Panc1 (cell line): ENCODE measurements at regions not wholly inside any gene's neighbourhood (a gene's known extent, or its start where the extent isn't known, plus 50 kb on each side); places are given as distances from the start of the nearest gene placed in this dataset.

Experiments
- POLR2AphosphoS5 ChIP-seq: IDR thresholded peaks from 2 replicates; pipeline ENCODE4 v1.6.1; 2012; ENCODE audit warnings: mild to moderate bottlenecking, low read depth, low read length, moderate library complexity
- SIN3A ChIP-seq: IDR thresholded peaks from 2 replicates; pipeline ENCODE4 v1.6.1; 2012; ENCODE audit warnings: low read depth, mild to moderate bottlenecking, low read length, moderate library complexity, borderline replicate concordance; ENCODE audit not compliant: insufficient read depth
- TCF7L2 ChIP-seq: IDR thresholded peaks from 2 replicates; pipeline ENCODE4 v1.6.1; 2011; ENCODE audit warnings: mild to moderate bottlenecking, low read depth, low read length, inconsistent platforms
- TF ChIP-seq, protein P1 (sequence below): fragments of 450-650 bp; IDR thresholded peaks from 2 replicates; pipeline ENCODE4 v1.5.1; 2017; ENCODE audit warnings: mild to moderate bottlenecking
- TF ChIP-seq, protein P2 (sequence below), 2 experiments: IDR thresholded peaks; 2 replicates each; pipeline ENCODE4 v1.6.1; 2011 to 2012; ENCODE audit warnings: low read depth in 2 of 2, control low read depth in 1 of 2, low read length in 1 of 2, mild to moderate bottlenecking in 1 of 2, moderate library complexity in 1 of 2; ENCODE audit not compliant: insufficient read depth in 1 of 2

DNA sequence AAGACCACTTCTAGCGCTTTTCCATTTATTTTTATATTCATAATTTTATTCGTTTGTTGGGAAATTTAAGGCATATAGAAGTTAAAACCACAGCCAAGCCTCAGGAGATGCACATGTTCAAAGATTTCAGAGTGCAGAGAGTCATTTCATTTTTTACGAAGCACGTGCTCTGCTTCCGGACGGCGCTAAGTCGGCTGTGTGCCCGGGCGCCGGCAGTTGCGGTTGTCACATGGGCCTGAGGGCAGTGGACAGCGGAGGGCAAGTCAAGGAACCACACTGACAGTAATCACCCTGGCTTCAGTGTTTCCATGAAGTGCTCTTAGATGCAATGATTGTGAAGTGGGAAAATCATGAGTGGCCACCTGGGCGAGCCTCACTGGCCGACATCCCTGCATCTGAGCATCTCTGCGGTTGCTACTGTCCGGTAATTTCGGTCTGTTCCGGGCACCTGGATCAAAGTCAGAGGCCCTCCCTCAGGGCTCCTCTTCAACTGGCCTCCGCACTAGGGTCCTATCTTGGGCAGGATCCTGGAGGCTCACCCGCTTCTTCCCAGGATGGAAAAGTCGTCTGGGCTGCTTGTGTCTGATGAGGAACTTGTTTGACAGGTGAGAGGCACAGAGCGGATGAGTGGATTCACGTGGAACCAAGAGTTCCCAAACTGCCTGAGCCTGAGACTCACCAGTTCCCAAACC, 90.8 kb downstream of the DACT2 start:
- TF ChIP-seq SIN3A: no peak
- TF ChIP-seq POLR2AphosphoS5: no peak
- no peak for TF ChIP-seq TCF7L2
- TF ChIP-seq, protein P1, sequence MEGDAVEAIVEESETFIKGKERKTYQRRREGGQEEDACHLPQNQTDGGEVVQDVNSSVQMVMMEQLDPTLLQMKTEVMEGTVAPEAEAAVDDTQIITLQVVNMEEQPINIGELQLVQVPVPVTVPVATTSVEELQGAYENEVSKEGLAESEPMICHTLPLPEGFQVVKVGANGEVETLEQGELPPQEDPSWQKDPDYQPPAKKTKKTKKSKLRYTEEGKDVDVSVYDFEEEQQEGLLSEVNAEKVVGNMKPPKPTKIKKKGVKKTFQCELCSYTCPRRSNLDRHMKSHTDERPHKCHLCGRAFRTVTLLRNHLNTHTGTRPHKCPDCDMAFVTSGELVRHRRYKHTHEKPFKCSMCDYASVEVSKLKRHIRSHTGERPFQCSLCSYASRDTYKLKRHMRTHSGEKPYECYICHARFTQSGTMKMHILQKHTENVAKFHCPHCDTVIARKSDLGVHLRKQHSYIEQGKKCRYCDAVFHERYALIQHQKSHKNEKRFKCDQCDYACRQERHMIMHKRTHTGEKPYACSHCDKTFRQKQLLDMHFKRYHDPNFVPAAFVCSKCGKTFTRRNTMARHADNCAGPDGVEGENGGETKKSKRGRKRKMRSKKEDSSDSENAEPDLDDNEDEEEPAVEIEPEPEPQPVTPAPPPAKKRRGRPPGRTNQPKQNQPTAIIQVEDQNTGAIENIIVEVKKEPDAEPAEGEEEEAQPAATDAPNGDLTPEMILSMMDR: no peak
- TF ChIP-seq, protein P2, sequence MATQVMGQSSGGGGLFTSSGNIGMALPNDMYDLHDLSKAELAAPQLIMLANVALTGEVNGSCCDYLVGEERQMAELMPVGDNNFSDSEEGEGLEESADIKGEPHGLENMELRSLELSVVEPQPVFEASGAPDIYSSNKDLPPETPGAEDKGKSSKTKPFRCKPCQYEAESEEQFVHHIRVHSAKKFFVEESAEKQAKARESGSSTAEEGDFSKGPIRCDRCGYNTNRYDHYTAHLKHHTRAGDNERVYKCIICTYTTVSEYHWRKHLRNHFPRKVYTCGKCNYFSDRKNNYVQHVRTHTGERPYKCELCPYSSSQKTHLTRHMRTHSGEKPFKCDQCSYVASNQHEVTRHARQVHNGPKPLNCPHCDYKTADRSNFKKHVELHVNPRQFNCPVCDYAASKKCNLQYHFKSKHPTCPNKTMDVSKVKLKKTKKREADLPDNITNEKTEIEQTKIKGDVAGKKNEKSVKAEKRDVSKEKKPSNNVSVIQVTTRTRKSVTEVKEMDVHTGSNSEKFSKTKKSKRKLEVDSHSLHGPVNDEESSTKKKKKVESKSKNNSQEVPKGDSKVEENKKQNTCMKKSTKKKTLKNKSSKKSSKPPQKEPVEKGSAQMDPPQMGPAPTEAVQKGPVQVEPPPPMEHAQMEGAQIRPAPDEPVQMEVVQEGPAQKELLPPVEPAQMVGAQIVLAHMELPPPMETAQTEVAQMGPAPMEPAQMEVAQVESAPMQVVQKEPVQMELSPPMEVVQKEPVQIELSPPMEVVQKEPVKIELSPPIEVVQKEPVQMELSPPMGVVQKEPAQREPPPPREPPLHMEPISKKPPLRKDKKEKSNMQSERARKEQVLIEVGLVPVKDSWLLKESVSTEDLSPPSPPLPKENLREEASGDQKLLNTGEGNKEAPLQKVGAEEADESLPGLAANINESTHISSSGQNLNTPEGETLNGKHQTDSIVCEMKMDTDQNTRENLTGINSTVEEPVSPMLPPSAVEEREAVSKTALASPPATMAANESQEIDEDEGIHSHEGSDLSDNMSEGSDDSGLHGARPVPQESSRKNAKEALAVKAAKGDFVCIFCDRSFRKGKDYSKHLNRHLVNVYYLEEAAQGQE (IDR thresholded peaks at IDR 0.05; ENCODE audit: insufficient read depth in 1 of 2, low read depth in 2 of 2, low read length in 1 of 2): no peak
